G401.6 (cell line): ENCODE measurements at regions not wholly inside any gene's neighbourhood (a gene's known extent, or its start where the extent isn't known, plus 50 kb on each side); places are given as distances from the start of the nearest gene placed in this dataset.

Experiments
- FAIRE-seq: peaks from 2 replicates; lab custom pipeline; 2012; peaks lifted over from hg19 to GRCh38; lab: Jason Lieb, UNC

DNA sequence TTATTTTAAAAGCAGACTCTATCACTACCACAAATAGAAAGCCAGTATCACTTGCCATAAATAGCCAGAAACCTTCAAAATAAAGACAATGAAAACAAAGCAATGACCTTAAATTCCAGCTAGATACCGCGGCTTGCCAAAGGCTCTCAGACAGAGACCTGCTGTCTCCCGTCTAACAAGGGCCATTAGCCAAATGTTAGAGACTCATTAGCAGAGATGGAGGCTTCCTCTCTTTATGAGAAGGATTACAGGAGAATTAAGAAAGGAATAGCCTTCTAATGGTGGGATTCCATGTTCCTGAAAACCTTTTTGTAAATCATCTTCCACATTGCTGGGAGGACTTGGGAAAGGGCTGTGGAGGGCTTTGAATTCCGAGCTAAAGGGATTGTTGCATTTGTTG, 206.7 kb downstream of the AACS start:
- no peak for FAIRE-seq

DNA sequence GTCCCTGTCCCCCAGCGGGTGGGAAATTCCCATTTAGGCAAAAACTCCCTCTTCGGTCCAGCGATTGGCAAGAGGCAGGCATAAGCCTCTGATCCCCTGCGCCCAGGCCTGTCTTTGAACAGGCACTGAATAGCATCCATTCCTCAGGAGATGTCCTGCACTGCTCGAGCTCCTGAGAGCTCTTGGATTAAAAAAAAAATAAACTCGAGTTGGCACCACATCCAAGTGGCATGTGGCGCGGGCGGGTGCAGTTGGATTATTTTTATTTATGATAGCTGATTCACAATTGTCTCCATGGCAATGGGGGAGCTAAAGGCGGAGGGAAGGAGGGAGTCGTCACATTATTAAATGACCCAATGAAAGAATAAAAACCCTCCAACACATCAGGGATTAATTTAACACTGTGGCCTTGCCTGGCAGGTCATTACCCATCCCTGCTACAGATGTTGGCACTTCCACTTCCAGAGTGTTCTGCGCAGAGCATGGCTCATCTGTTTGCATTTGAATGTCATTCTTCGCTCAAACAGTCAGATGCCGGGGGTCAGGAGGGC, 207.2 kb downstream of the AACS start:
- no peak for FAIRE-seq

DNA sequence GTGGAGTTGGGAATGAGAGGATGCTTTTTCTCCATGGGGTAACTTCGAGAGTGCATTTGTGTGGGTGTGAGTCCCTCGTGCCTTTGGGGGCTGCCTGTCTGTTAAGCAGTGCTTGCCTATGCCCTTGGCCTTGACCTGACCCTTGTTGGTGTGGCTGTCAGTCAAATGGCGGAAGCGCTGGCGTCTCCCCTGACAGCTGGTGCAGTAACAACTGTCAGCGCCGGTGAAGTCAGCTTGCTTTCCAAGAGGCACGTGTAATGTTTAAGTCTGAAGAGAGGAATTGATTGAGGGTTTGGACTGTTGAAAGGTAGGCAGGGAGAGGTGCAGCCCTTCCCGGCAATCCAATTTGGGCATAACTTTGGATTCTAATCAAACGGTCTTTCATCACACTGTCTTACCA, 211.3 kb downstream of the AACS start:
- FAIRE-seq, result no peak

DNA sequence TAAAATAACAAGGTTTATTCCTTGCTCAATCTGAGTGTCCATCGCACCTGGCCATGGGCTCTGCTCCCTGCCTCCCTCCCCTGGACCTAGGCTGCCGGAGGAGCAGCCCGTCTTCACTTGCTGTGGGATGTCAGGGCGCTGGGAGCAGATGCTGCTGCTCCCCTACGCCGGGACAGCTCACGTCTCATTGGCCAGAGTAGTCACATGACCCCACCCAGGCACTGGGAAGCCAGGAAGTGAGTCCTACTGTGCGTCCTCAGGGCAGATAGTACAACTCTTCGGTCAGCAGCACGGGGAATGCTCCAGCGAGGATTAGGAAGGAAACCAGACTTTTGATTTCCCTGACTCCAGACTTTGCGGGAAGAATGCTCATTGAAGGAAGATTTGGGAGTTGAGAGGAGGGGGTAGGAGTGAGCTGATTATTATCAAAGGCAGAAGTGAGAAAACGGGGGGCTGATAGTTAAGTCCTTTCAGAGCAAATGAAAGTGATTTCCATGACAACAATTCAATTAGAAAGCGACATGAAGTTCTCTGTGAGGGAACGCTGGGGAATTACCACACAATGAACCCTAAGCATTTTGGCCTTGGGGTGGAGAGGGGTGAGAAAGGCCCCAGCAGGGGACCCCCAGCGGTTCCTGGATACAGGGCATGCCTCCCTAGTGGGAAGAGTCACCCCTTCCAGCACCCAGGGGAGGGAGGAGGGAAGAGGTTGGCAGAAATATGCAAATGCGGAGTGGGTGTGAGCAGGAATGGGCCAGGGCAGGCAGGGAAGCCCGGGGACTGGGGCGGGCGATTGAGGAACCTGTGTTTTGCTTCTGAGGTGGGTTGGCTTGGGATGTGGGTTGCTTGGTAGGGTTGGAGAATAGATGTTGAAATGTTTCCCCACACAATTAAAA, 215.5 kb downstream of the AACS start:
- FAIRE-seq, result no peak

DNA sequence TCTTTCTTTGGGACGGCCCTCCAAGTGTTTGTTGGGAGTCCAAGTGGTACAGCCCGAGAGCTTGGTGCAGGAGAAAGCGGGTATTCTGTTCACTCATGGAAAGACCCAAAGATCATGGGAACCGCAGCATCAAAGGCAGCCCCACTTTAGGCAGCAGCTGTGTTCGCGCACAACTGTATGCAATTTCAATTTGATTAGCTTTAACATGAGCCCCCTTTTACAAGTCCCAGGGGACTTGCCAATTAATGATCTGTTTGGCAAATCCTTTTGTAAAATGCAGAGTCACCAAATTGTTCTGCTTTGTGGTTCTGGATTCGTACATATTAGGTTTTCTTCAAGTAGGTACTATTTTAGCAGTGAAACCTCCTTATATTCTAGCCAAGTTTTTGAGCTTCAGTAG, 217.7 kb downstream of the AACS start:
- FAIRE-seq, result no peak

DNA sequence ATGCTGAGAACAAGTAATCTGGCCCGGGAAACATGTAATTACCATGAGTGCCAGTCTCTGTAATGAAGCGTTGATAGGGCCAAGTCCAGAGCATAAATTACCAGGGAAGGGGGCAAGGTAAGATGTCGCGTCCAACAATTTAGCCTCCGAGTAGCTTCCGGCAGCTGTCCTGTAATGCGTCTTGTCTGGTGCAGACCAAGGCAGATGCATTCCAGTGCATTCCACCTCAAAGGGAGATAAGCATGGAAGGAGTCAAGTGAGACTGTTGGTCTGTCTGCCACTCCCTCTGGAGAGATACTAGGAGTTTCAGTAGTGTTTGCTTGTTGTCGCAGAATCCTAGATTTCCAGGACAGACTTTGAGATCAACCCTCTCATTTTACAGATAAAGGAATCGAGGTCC, 218.3 kb downstream of the AACS start:
- FAIRE-seq, result no peak

DNA sequence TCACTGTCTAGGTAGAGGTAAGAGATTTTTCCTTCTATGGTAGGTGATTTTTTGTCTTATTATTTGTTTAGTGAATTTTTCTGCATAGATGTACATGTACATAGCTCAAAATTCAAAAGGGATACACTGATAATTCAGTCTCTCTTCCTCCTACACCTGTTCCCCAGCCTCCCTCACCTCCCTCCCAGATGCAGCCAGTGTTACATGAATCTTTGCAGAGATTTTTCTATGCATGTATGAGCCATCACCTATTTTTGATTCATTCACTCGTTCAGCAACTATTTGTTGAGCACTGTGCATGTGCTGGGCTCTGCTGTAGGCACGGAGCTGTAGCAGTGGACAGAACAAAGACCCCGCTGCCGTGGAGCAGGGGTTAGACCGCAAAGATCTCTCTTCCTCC, 218.9 kb downstream of the AACS start:
- no peak for FAIRE-seq

DNA sequence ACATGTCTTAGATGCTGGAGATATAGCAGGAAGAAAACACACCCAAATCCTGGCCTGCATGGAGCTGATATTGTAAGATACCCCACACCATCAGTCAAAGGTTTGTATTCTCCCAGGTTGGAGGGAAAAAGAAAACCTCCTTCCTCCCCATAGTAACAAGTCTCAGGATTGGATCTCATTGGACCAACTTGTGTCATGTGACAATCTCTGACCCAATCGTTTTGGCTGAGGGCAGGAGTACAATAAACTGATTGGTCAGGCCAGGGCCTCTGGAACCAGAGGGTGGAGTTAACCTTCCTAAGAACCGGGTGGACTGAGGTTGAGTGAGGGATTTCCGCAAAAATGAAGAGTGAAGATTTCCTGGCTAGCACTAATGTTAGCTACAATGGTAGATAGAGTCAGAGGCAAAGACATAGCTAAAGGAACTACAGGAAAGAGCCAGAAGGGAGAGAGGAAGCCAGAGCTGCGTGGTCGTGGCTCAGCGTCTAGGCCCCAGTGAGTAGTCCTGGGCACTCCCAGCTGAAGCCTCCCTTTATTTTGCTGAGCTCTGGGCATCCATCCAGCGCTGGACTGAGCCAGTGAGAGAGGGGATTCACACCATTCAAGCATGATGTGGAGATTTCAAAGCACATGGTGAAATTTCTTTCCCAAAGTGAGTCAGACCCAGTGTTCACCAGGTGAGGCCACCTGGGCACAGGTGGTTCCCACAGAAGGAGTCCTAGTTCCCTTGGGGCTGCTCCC, 219.9 kb downstream of the AACS start:
- no peak for FAIRE-seq

DNA sequence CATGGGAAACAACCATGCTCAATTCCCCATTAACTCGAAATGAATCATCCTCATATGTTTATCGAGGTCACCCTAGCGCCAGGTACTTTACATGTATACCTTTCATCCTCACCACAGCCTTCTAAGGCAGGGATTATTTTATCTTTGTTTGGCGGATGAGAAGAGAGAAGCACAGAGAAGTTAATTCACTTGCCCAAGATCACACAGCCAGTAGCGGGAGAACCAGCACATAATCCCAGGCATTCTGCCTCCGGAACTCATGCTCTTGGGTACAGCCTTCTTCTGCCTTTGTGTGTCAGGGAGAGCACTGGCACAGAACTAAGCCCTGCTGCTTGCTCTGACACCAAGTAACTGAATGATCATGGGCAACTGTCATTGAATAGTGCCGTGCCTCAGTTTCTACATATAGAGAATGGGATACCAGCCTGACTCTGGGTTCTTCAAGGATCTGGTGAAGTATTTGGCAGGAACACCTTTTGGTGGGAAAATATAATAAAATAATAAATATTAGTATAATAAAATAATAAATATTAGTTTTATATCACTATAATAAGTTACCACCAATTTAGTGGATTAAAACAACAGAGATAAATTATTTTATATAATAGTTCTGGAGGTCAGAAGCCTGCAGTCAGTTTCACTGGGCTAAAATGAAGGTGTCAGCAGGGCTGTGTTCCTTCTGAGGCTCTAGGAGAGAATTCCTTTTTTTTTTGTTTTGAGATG, 220.9 kb downstream of the AACS start:
- no peak for FAIRE-seq

DNA sequence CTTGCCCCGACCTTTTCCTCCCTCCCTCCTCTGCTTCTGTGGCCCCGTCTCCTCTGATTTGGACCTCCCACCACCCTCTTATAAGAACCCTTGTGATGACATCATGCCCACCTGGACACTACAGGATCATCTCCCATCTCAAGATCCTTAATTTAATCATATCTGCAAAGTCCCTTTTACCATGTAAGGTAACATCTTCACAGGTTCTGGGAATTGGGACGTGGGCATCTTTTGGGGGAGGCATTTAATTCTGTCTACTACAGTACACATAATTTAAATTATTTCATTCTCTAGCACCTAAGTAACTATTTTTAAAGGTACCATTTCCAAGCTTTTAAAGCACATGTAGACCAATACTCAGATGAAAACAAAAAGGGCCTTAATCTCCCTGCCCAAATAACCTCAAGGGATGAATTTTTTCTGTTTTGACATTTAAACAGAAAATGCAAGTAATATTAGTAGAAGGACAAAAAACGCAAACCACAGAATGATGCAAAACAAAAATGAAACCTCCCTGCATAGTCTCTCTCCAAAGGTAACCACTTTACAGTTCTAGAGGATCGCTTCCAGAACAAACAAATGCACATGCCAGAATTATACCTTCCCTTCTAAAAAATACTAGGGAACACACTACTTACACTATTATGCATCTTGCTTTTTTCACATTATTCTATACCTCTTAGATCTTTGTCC, 222.1 kb downstream of the AACS start:
- FAIRE-seq, result no peak

DNA sequence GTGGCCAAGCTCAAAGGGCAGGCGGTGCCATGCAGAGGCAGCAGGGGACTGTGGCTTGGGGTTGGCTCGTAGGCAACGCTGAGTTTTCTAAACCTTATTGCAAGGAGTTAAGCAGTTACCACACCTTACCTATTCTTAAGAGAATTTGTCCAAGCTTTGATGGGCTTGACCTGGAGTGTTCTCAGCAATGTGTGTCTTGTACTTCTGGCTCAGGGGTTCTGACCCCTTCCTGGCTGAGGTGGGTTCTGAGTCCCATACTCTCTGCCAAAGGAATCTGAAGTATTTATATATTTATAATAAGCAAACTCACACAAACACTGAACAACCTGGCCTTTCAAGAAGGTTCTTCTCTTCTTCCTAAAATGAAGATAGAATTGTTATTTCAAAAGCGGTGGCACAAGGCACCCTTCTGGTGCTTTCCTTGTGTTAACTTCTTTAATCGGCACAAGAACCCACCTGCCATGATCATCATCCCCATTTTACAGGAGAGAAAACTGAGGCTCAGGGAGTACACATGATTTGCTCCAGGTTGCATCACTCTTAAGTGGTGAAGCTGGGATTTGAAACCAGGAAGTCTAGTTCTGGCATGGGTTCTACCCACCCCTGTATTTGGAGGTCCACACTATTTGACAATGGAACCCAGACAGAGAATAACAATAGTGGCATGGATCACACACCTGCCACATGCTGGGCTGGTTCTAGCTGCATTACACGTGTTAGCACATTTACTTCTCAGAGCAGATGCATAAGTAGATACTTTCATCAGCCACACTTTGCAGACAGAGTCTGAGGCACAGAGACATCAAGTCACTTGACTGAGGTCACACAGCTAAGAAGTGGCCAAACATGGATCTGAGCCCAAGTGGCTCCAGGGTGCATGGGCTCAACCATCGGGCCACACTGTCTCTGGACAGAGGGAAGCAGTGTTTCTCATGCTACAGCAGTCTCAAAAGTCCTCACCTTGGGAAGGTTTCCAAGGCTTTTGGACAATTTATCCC, 224.0 kb downstream of the AACS start:
- FAIRE-seq, result no peak

DNA sequence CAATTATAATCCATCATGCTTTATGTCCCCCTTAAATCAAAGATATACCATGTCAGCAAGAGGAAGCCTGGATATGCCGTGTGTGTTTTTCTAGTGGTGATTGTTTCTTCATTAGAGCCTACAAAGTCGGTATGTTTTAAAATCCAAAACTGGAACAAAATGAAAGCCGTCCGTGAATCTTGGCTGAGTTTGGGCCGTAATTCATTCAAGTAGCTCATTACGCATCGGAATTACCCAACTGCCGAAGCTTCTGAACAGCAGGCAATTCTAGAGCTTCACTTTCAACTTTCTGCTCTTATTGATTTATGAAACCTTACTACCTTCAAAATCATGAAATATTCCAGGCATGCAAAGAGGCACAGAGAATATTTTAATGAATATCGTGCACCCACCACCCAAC, 224.7 kb downstream of the AACS start:
- FAIRE-seq, result no peak

DNA sequence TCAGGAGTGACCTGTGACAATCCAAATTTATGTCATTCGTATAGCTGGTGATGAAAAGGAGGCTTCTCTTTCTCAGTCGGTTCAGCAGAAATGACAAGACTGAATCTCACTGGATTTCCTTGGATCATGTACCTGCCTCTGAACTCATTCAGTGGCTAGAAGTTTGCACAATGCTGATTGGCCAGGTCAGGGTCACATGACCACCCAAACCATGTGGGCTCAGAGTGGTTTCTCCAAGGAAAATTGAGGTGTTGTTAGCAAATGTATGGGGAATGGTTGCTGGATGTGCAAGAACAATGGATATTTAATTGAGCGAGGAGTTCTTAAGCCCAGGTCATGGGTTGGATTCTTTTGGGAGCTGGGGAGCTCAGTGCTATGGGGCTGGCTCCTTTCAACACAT, 227.5 kb downstream of the AACS start:
- FAIRE-seq, result no peak

DNA sequence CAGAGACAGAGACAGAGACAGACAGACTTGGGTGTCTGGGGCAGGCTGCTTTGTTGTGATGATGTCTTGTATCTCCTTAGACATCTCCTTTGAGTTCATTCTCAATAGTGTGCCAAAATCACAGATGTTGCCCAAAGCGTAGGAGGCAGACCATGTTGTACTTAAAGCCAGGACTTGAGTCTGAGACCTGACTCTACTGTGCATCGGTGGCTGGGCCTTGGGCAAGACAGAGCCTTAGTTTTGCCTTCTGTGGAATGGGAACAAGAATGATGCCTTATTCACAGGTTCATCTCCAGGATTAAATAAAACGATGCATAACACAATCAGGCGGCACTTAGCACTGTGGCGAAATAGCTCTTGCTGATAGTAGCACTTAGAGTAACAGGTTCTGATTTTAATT, 230.3 kb downstream of the AACS start:
- no peak for FAIRE-seq

DNA sequence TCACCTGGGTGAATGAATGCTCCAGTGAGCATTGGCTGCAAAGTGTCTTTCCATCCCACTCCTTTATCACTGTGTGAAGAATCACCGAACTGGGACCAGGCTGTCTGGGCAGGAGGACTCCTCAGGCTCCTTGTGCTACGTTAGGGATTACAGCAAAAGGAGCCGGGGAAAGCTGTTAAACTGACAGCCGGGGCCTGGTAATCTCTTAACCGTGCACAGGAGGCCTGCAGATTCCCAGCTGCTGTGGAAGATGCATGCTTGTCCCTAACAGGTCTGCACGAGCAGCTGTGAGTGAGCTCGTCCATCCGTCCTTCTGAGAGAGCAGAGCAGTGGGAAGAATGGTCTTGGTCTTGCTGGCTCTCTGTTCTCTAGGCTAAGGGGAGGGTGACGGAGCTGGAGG, 231.5 kb downstream of the AACS start:
- no peak for FAIRE-seq

DNA sequence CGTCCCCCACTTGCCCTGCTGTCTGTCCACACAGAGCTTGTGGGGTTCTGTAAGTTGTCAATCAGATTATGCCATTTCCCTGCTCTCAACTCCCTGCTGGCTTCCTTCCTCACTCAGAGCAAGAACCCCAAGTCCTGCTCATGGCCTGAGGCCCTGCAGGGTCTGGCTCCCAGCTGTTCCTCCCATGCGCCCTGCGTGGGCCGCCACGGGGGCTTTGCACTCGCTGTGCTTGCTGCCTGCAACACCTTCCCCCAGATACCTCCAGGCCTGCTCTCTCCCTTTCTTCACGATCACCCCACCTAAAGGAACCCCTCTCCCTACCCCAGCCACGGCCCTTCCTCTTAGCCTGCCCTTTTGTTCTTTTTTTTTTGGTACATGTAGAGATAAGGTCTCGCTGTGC, 234.6 kb downstream of the AACS start:
- FAIRE-seq, result no peak

DNA sequence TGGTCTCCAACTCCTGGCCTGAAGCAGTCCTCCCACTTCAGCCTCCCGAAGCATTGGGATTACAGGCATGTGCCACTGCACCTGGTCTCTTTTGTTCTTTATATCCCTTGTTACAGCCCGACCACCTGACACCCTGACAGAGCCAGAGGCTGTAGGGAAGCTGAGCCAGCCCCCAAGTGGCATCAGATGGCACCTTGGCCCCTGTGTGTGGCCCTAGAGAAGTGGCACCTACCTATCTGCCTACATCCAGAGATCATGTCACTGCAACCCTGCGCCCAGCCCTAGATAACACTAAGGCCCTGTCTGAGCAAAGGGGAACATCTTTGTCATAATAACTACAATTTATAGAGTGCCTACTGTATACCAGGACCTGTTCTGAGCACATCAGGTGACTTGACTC, 235.0 kb downstream of the AACS start:
- no peak for FAIRE-seq

DNA sequence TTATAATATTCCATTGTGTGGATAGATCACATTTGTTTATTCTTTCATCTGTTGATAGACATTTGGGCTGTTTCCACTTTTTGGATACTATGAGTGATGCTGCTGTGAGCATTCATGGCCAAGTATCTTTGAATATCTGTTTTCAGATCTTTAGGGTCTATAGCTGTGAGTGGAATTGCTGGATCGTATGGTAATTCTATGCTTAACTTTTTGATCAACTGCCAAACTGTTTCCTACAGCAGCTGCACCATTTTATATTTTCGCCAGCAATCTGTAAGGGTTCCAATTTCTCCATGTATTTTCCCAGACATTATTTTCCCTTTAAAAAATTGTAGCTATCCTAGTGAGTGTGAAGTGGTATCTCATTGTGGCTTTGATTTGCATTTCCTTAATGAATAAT, 238.1 kb downstream of the AACS start:
- FAIRE-seq, result no peak

DNA sequence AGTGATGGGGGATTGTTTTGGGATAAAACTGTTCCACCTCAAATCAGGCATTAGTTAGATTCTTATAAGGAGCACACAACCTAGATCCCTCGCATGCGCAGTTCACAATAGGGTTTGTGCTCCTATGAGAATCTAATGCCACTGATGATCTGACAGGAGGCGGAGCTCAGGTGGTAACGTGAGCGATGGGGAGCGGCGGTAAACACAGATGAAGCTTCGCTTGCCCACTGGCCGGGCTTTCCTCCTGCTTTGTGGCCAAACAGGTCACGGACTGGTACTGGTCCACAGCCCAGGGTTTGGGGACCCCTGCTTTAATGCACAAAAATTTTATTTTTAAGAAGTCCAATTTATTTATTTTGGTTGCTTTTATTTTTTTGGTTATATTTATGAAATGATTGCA, 238.8 kb downstream of the AACS start:
- no peak for FAIRE-seq

DNA sequence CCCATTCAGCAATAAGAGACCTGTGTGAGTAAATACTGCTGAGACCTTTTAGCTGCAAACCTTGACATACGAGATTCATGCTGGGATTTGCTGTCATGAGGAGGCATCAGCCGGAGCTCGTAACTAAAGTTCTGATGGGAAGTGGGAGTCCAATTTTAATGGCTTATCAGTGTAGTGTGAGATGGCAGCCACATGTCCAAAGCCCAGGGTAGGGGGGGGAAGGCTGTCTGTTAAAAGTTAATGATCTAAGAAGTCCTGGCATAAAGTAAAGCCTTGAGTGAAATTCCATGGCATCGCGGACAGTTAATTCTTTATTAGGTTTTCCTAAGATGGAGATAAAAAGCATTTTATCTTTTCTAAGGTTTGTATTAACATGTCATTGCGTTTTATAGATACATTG, 240.0 kb downstream of the AACS start:
- FAIRE-seq, result no peak

DNA sequence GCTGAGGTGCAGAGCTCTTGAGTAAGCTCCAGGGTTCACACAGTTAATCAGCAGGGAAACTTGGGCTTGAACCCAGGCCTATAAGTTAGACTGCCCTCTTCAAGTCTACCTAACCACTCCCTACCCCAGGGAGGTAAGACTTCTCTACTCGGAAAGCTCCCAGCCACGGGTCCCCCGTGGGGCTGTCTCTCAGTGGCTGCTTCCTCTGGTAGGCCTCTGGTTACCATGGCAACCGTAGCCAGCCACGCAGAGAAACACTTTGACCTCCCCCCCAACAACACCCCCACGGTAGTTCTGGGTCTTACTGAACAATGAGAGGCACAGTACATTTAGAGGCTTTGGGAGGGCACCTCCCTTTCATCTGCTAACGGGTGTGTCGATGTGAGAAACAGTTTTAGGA, 245.2 kb downstream of the AACS start:
- FAIRE-seq, result no peak
